ENCODE measurements at regions not wholly inside any gene's neighbourhood (a gene's known extent, or its start where the extent isn't known, plus 50 kb on each side); places are given as distances from the start of the nearest gene placed in this dataset.

DNA sequence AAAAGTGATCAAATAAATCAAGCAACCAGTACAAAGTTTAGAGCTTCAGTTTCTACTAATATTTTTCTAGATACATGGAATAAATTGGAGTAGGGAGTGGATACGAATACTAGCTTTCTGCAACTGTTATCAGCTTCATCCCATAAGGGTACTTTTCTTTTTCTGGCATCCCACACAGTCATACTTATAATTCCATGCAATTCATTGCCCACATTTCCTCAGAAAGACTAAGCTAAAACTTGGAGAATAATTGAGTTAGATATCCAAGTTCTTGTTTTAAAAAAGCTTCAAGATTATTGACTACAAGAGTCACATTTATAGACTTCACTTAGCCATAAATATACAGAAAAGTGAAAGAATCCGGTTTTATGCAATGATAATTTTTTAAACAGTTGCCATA, 186.9 kb downstream of the OLFM4 start:
- Histone ChIP-seq H3K4me1 (ENCODE audit: insufficient read depth, low read length) (no peaks in the 10 kb centered on the region), H3K9me3 (ENCODE audit: insufficient read depth, low read length, severe bottlenecking) (no peaks in the 10 kb centered on the region), H3K36me3 (ENCODE audit: insufficient read depth, low read length) (no peaks in the 10 kb centered on the region), H4K20me1 (ENCODE audit: insufficient read depth, low read length) (no peaks in the 10 kb centered on the region), H3K4me2 (ENCODE audit: insufficient read depth, low read length) (no peak overlapping the region), H3K4me3 (ENCODE audit: low read depth in 1 of 2, low read length in 2 of 2) (no peak overlapping the region), H3K79me2 (ENCODE audit: insufficient read depth, low read length) (no peaks in the 10 kb centered on the region), H2AFZ (ENCODE audit: low read depth, low read length) (no peak overlapping the region), H3K9ac (ENCODE audit: low read depth, low read length) (no peak overlapping the region), H3K27me3 (ENCODE audit: insufficient read depth, low read length, poor library complexity) (no peaks in the 10 kb centered on the region), H3K27ac (ENCODE audit: low read length) (no peak overlapping the region)
- TF ChIP-seq EZH2 (IDR thresholded peaks at IDR 0.05; ENCODE audit: borderline replicate concordance, low read depth, low read length, severe bottlenecking) = no peak
- TF ChIP-seq, protein P1, sequence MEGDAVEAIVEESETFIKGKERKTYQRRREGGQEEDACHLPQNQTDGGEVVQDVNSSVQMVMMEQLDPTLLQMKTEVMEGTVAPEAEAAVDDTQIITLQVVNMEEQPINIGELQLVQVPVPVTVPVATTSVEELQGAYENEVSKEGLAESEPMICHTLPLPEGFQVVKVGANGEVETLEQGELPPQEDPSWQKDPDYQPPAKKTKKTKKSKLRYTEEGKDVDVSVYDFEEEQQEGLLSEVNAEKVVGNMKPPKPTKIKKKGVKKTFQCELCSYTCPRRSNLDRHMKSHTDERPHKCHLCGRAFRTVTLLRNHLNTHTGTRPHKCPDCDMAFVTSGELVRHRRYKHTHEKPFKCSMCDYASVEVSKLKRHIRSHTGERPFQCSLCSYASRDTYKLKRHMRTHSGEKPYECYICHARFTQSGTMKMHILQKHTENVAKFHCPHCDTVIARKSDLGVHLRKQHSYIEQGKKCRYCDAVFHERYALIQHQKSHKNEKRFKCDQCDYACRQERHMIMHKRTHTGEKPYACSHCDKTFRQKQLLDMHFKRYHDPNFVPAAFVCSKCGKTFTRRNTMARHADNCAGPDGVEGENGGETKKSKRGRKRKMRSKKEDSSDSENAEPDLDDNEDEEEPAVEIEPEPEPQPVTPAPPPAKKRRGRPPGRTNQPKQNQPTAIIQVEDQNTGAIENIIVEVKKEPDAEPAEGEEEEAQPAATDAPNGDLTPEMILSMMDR (IDR thresholded peaks at IDR 0.05; ENCODE audit: borderline replicate concordance, extremely low read depth, low read length, poor library complexity, severe bottlenecking) = no peak
- DNase-seq = no peak
- ATAC-seq (ENCODE audit: insufficient read depth, low read depth) = no peak

DNA sequence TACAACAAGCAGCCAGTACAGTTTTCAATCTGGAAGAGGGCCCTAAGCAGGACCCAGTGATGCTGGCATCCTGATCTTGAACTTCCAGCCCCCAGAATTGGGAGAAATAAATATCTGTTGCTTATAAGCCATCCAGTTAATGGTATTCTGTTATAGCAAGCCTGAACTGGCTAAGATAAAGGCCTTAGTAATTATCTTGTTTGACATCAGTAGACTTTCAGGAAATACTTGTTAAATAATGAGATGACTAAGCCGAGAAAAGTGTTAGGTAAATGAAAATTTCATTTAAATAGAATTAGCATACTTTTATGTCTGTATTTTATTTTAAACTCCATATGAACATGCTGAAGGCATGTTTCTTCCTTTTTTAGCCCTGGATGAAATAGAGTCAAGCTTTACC, 188.2 kb downstream of the OLFM4 start:
- Histone ChIP-seq H3K9ac (ENCODE audit: low read depth, low read length) (no peak overlapping the region), H3K27me3 (ENCODE audit: insufficient read depth, low read length, poor library complexity) (no peaks in the 10 kb centered on the region), H2AFZ (ENCODE audit: low read depth, low read length) (no peak overlapping the region), H3K4me3 (ENCODE audit: low read depth in 1 of 2, low read length in 2 of 2) (no peak overlapping the region), H3K36me3 (ENCODE audit: insufficient read depth, low read length) (no peaks in the 10 kb centered on the region), H3K9me3 (ENCODE audit: insufficient read depth, low read length, severe bottlenecking) (no peaks in the 10 kb centered on the region), H4K20me1 (ENCODE audit: insufficient read depth, low read length) (no peaks in the 10 kb centered on the region), H3K4me2 (ENCODE audit: insufficient read depth, low read length) (no peak overlapping the region), H3K4me1 (ENCODE audit: insufficient read depth, low read length) (no peaks in the 10 kb centered on the region), H3K27ac (ENCODE audit: low read length) (no peak overlapping the region), H3K79me2 (ENCODE audit: insufficient read depth, low read length) (no peaks in the 10 kb centered on the region)
- no peak for ATAC-seq (ENCODE audit: insufficient read depth, low read depth)
- DNase-seq = no peak
- TF ChIP-seq, protein P1 (IDR thresholded peaks at IDR 0.05; ENCODE audit: borderline replicate concordance, extremely low read depth, low read length, poor library complexity, severe bottlenecking) = no peak
- no peak for TF ChIP-seq EZH2 (IDR thresholded peaks at IDR 0.05; ENCODE audit: borderline replicate concordance, low read depth, low read length, severe bottlenecking)

DNA sequence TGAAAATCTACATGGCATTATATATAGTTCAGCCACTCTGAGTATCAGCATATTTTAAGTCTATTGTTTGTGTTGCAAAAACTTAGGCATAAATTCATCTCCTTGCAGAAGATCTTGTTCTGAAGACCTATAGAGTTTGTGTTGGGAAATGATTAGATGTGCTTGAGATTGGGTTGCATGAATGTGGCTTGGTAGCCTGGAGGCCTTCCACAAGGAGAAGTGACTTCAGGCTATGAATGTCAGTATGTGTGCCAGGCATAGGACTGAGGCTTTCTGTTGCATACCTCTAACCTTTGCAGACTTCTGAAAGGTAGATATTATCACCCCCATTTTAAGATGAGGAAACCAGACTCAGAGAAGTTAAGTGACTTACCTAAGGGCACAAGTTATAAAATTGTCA, 188.6 kb downstream of the OLFM4 start:
- Histone ChIP-seq H3K79me2 (ENCODE audit: insufficient read depth, low read length) (no peaks in the 10 kb centered on the region), H3K9ac (ENCODE audit: low read depth, low read length) (no peak overlapping the region), H3K27me3 (ENCODE audit: insufficient read depth, low read length, poor library complexity) (no peaks in the 10 kb centered on the region), H3K36me3 (ENCODE audit: insufficient read depth, low read length) (no peaks in the 10 kb centered on the region), H2AFZ (ENCODE audit: low read depth, low read length) (no peak overlapping the region), H3K4me2 (ENCODE audit: insufficient read depth, low read length) (no peak overlapping the region), H3K4me1 (ENCODE audit: insufficient read depth, low read length) (no peaks in the 10 kb centered on the region), H3K27ac (ENCODE audit: low read length) (no peak overlapping the region), H3K9me3 (ENCODE audit: insufficient read depth, low read length, severe bottlenecking) (no peaks in the 10 kb centered on the region), H4K20me1 (ENCODE audit: insufficient read depth, low read length) (no peaks in the 10 kb centered on the region), H3K4me3 (ENCODE audit: low read depth in 1 of 2, low read length in 2 of 2) (no peak overlapping the region)
- ATAC-seq (ENCODE audit: insufficient read depth, low read depth) = no peak
- TF ChIP-seq, protein P1 (IDR thresholded peaks at IDR 0.05; ENCODE audit: borderline replicate concordance, extremely low read depth, low read length, poor library complexity, severe bottlenecking) = no peak
- no peak for TF ChIP-seq EZH2 (IDR thresholded peaks at IDR 0.05; ENCODE audit: borderline replicate concordance, low read depth, low read length, severe bottlenecking)
- DNase-seq = no peak

DNA sequence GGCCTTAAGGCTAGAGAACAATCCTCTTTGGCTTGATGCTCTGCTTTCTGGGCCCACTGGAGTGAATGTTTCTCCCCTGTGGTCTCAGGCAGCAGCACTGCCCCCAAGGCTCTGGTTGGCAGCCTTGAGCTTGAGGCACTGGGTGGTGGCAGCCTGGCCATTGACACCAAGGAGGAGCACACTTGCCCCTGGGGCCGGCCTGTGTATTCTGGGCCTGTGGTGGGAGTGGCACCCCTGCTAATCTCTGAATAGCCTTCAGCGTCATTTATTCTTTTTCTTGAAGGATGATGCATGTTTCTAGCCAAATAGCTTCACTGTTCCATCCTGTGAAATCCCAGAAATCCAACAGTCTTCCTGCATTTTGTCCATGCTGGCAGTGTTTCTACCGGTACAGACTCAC, 191.4 kb downstream of the OLFM4 start:
- no peak for TF ChIP-seq EZH2 (IDR thresholded peaks at IDR 0.05; ENCODE audit: borderline replicate concordance, low read depth, low read length, severe bottlenecking)
- TF ChIP-seq, protein P1 (IDR thresholded peaks at IDR 0.05; ENCODE audit: borderline replicate concordance, extremely low read depth, low read length, poor library complexity, severe bottlenecking) = no peak
- Histone ChIP-seq H3K4me2 (ENCODE audit: insufficient read depth, low read length) (no peak overlapping the region), H3K9ac (ENCODE audit: low read depth, low read length) (no peak overlapping the region)

More for the DNA sequence above, 191.4 kb downstream of the OLFM4 start:
- Histone ChIP-seq H3K27ac (ENCODE audit: low read length) (no peak overlapping the region), H3K4me3 (ENCODE audit: low read depth in 1 of 2, low read length in 2 of 2) (no peak overlapping the region), H3K27me3 (ENCODE audit: insufficient read depth, low read length, poor library complexity) (no peaks in the 10 kb centered on the region), H2AFZ (ENCODE audit: low read depth, low read length) (no peak overlapping the region), H3K36me3 (ENCODE audit: insufficient read depth, low read length) (no peaks in the 10 kb centered on the region), H3K9me3 (ENCODE audit: insufficient read depth, low read length, severe bottlenecking) (no peaks in the 10 kb centered on the region), H4K20me1 (ENCODE audit: insufficient read depth, low read length) (no peaks in the 10 kb centered on the region), H3K79me2 (ENCODE audit: insufficient read depth, low read length) (no peaks in the 10 kb centered on the region), H3K4me1 (ENCODE audit: insufficient read depth, low read length) (no peaks in the 10 kb centered on the region)
- no peak for ATAC-seq (ENCODE audit: insufficient read depth, low read depth)
- DNase-seq = no peak
